ENCODE measurements at regions not wholly inside any gene's neighbourhood (a gene's known extent, or its start where the extent isn't known, plus 50 kb on each side); places are given as distances from the start of the nearest gene placed in this dataset.
A peak's percentile ranks its signal among the peaks of the same experiment; 100 is the strongest.

DNA sequence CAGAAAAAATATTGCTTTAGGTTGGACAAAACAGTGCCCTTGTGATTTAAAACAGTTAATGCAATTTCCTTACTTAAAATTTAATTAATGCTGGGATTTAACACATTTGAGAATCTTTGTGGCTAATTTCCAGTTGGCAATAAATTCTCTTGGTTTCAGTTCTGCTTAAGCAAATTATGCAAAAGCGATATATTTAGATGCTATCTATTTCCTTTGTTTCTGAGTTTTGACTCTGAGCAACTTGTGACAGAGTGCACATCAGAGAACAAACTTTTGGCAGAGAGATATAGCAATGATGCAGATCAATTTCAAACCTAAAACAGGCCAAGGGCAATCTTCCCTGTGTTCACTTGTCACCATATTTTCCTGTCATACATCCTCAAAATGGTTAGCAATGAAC is 933.6 kb upstream of the ZWINT start:
- intact Hi-C loops (cut with DNase I), result no loop called here
- DNase-seq, result no peak

DNA sequence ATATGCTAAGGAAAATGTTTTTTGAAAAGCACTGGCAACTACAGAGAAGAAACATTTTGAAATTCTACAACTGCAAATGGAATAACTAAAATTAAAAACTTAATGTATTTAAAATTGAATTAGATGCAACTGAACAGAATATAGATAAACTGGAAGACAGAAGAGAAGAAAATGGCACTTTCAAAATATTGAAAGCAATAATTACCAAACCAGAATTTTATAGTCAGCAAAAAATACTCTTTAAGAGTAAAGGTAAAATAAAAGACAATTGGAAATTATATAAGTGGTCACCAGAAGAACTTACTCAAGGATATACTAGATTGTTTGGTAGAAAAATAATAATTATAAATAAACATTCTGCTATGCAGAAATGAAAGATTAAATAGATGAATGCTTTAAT is 927.7 kb upstream of the ZWINT start:
- intact Hi-C loops (cut with DNase I), result no loop called here
- no peak for DNase-seq

DNA sequence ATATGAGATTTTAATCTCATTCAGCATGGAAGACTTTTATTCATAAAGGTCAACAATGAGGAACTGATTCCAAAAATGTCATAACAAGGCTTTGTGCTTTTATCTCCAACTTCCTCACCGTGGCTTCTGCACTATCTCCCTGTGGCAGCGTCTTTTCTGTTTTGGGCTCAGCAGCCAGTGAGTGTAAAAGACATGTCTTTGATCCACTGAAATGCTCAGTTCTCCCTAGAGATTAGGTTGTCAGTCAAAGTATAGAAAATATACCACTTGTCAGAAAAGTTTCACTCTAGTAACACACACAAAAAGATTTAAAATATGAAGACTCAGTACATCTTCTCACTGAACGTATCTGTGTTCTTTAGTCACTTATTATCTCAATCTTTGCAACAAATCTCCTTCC is 901.8 kb upstream of the ZWINT start:
- no peak for DNase-seq
- intact Hi-C loops (cut with DNase I), result no loop called here

DNA sequence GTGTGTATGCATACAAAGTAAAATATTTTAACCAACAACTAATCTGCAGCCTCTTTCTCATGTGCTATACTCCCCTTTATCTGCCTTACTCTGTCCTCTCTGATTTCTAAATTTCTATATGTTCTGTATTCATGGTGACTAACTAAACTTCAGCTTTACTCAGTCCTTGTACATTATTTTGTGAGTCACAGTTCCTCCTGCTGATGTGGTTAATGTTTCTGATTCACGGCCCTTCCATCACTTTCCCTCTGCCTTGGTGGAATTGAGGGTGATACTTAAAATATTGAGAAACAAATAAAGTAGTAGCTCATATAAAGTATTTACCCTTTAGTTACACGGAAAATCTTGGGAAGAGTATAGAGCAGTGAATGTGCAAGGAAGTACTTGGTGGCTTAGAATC is 899.1 kb upstream of the ZWINT start:
- intact Hi-C loops (cut with DNase I), result no loop called here
- DNase-seq, result no peak

DNA sequence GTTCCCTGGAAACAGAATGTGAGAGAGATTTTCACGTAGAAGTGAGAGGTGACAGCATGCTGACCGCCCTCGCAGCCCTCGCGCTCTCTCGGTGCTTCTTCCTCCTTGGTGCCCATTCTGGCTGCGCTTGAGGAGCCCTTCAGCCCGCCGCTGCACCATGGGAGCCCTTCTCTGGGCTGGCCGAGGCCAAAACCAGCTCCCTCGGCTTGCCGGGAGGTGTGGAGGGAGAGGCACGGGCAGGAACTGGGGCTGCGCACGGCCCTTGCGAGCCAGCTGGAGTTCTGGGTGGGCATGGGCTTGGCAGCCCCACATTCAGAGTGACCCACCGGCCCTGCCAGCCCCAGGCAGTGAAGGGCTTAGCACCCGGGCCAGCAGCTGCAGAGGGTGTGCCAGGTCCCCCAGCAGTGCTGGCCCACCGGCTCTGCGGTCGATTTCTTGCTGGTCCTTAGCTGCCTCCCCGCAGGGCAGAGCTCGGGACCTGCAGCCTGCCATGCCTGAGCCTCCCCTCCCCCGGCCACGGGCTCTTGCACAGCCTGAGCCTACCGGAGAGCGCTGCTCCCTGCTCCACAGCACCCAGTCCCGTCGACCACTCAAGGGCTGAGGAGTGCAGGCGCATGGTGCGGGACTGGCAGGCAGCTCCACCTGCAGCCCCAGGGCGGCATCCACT is 888.7 kb upstream of the ZWINT start:
- peak in 3 of 10 donors; percentile 65 to 76 (median 71) for DNase-seq

DNA sequence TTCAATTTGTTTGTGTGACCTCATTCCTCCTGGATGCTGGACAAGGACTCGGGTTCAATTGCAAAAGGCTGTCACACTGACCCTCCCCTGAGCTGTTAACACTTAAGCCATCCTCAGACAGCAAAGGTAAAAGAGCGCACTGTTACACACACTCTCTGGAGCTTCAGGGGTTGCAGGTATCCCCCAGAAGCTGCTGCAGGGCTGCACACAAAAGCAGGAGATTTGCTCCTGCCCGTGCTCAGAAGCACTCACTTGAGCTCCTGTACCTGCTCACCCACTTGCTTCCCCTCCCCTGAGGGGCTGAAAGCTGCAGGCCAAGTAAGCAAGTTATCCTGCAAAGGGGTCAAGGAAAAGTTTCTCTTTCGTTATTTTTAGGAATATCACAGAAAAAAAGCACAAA is 886.2 kb upstream of the ZWINT start:
- intact Hi-C loops (cut with DNase I), result no loop called here

More for the DNA sequence above, 888.7 kb upstream of the ZWINT start:
- intact Hi-C loops (cut with DNase I), result no loop called here

DNA sequence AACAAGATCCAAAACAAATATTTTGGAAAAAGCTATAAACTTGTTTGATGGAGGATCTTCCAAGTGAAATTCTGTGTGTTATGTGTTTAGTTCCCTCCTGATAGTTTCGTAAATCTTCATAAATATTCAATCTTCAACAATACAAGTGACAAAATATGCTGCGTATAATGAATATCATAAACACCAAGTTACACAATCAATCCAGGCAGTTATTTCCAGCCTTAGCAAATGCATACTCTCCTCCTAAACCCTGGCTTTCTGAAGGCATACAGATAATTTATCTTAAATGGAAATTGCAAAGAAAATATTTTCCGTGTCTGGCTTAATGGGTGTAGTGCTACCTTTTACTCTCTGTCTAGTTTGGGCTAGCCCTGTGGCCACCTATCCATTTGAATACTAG is 864.9 kb upstream of the ZWINT start:
- intact Hi-C loops (cut with DNase I), result no loop called here
- no peak for DNase-seq

More for the DNA sequence above, 886.2 kb upstream of the ZWINT start:
- no peak for DNase-seq

DNA sequence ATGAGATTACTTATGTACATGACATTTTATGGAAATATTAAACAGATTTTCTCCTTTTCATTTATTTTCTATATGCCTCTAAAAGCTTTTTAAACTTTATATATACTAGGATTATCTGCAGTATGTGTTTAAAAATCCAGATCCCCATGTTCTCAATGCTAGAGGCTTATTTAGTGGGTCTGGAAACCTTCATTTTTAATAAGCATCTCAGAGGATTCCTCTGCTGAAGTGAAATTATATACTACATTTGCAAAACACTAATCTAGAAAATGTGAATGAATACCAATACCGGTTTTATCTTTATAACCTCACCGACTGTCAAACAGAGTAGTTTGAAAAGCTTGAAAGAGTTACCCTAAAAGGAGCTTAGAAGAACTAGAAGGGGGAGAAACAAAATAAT is 863.8 kb upstream of the ZWINT start:
- intact Hi-C loops (cut with DNase I), result no loop called here
- DNase-seq, result no peak

DNA sequence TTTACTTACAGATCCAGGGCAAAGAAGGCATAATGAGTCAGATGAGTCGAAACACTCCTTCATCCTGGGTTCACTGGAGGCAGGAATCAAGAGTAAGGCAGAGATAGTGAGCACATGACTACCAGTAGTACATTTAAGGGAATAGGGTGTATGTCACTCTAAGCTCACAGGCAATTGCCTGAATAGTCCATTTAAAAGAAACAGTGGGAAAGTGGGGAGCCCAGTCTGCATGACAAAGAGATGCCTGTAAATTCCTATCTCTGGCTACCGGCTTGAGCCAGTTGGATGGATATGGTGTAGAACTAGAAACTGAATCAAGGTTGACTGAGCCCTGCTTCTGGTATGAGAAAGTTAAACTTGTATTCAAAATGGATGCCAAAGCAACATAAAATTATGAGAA is 861.5 kb upstream of the ZWINT start:
- DNase-seq, result no peak
- intact Hi-C loops (cut with DNase I), result no loop called here

DNA sequence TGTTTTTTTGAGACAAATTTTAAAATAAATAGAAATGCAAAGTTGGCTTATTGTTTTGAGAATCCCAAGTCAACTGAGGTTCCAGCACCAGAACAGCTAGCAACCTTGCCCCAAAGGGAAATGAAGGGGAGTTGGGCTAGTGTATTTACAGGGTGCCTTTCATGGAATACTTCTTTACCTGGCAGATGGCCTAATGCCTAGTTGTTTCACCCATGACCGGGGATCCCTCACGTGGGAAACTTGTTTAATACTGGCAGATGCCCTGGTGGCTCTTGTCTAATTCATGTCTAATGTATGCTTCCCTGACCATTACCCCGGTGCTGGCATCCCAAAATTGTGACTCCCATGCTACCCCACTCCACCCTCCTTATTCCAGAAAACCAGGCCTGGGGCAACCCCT is 861.1 kb upstream of the ZWINT start:
- peak in 1 of 10 donors; percentile 13 for DNase-seq
- intact Hi-C loops (cut with DNase I), result no loop called here

DNA sequence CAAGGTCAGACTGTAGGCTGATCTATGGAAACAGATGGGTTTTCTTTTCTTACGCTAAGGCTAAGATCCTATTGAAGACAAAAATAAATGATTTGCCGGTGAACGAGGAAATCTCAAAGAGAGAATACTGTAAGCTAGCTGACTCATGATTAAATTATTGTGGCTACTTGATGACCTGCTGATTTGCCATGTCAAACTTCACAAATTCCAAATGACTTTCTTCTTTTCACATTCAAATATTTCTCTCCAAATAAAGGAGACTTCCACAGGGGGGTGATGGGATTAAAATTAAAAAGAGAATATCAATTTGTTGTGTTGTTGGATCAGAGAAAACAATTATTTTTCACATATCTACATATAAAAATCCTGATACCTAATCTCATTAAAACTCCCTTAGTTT is 860.6 kb upstream of the ZWINT start:
- intact Hi-C loops (cut with DNase I), result no loop called here
- no peak for DNase-seq

DNA sequence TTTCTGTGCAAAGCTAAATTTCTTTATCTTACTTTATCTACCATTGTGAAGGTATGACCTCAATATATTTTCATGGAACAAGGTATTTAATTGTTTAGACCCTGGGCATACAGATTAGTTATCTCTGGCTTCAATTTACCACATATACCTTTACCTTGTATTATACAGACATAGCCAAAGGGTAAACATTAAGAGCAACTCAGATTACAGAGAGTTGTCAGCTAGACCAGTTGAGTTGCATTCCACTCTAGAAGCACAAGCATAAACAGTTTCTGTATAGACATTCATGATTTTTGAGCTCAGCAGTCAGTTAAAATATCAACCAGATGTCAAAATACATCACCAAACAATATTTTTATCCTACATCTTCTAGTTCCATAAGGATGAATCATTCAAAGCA is 857.3 kb upstream of the ZWINT start:
- DNase-seq, result no peak

DNA sequence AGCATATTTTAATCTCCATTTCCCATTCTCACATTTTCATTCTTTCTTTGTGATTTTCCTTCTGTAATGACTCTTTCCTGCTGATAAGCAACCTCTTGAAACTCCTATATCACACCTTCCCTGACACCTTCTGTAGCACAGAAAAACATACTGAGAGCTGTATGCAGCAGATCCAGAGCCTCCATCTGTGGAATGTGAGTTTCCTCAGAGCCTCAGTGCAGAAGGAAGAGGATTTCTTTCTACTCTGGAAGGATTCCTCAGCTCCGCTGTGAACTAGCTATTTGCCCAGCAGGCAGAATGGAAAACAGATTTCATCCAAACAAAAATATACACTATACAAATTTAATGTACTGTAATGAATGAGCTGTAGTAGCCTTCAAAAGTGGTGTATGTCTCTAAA is 841.3 kb upstream of the ZWINT start:
- intact Hi-C loops (cut with DNase I), result no loop called here

More for the DNA sequence above, 857.3 kb upstream of the ZWINT start:
- intact Hi-C loops (cut with DNase I), result no loop called here

DNA sequence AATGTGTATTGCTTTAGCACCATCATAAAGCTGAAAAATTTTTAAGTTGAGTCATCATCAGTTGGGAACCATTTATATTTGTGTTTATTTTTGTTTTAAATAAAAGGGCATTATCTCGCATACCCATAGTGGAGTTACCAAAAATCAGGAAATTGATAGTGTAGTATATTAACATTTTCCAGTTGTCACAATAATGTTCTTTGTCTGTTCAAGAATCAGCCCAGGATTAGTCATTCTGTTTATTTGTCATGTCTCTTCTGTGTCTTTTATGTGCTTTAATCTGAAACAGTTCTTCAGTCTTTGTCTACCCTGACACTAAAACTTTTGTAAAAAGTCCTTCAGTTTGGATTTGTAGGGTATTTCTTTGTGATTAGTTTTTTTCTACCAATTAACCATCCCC is 827.8 kb upstream of the ZWINT start:
- DNase-seq, result no peak
- intact Hi-C loops (cut with DNase I), result no loop called here

More for the DNA sequence above, 841.3 kb upstream of the ZWINT start:
- DNase-seq, result no peak

DNA sequence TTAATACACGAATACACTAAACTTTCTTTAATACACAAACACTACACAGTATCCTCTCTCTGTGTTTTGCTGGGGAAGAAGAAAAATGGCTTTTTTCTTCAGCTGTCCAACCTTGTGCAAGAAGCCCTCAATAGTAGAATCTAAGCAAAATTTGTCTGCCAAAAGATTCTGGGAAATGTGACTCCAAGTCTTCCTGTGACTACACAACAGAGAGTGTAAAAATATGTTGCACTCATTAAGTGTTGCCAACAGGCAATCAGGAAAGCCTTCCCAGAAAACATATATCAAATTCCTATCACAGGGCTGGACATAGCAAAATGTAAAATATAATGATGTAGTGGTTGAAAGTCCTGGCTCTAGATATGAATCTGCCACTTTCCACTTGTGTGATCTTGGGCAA is 825.1 kb upstream of the ZWINT start:
- intact Hi-C loops (cut with DNase I), result no loop called here
- DNase-seq, result no peak

DNA sequence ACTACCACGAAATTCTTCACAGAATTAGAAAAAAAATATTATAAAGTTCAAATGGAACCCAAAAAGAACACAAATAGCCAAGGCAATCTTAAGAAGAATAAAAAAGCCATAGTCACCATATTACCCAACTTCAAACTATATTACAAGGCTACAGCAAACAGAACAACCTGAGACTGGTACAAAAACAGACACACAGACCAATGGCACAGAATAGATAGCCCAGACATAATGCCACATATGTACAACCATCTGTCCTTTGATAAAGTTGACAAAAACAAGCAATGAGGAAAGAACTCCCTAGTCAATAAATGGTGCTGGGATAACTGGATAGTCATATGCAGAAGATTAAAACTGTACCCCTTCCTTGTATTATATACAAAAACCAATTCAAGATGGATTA is 808.5 kb upstream of the ZWINT start:
- intact Hi-C loops (cut with DNase I), result no loop called here
- DNase-seq, result no peak

DNA sequence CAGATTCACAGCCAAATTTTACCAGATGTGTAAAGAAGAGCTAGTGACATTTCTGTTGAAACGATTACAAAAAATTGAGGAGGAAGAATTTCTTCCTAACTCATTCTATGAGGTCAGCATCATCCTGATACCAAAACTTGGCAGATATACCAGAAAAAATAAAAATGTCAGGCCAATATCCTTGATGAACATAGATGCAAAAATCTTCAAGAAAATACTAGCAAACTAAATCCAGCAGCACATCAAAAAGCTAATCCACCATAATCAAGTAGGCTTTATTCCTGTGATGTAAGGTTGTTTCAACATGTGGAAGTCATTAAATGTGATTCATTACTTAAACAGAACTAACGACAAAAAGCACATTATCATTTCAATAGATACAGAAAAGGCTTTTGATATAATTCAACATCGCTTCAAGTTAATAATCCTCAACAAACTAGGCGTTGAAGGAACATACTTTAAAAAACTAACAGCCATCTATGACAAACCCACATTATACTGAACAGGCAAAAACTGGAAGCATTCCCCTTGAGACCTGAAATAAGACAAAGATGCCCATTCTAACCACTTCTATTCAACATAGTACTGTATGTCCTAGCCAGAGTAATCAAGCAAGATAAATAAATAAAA is 807.7 kb upstream of the ZWINT start:
- intact Hi-C loops (cut with DNase I), result no loop called here
- no peak for DNase-seq

DNA sequence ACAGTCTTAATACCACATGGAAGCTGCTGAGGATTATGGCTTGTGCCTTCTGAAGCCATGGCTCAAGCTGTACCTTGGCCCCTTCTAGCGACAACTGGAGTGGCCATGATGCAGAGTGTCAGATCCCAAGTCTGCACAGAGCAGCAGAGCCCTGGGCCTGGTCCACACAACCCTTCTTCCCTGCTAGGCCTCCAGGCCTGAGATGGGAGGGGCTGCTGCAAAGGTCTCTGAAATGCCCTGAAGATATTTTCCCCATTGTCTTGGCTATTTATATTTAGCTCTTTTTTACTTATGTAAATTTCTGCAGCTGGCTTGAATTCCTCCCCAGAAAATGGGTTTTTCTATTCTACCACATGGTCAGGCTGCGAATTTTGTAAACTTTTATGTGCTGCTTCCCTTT is 804.6 kb upstream of the ZWINT start:
- intact Hi-C loops (cut with DNase I), result no loop called here
- DNase-seq, result no peak

DNA sequence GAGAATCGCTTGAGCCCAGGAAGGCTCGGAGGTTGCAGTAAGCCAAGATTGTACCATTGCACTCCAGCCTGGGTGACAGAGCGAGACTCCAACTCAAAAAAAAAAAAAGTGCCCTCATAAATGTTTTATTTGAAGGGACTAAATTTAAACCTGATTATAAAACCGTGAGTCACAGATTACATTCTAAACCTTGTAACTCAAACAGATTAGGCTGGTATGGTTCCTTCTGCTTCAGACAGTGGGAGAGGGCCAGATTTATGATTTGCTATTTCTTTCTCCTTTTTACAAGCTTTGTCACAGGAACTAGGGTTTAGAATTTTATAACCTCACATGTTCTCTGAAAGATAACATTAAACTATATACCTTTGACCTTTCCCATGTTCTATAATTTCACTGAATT is 801.2 kb upstream of the ZWINT start:
- intact Hi-C loops (cut with DNase I), result no loop called here
- no peak for DNase-seq

DNA sequence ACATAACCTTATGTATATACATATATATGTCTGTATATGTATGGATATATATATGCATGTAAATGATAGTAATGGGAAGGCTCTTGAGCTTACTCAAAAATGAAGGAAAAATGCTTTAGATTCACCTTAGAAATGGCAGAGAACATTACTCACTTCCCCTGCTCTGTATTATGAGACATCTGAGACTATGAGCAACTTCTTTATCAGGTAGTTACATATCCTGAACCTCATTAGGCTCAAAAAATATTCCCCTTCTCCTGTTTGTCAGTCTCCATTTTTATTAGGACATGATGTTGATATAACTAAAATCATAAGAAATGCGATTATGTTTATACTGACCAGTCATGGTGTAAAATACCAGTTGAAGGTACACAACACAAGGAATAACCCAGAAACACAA is 800.1 kb upstream of the ZWINT start:
- DNase-seq, result no peak
- intact Hi-C loops (cut with DNase I), result no loop called here

DNA sequence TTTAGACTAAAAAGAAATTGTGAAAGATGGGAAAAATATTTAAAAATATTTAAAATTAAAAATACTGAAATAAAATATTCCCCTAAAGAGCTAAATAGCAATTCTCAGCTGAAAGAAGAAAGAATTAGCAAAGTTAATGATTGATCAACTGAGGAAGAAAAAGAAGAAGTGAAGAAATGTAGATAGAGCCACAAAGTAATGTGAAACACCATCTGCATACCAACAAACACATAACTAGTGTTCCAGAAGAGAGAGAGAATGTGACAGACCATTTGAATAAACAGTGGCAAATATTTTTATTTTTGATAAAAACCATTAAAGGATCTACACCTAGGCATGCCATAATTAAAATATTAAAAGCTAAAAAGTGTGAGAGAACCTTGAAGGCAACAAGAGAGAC is 784.5 kb upstream of the ZWINT start:
- no peak for DNase-seq
- intact Hi-C loops (cut with DNase I), result no loop called here

DNA sequence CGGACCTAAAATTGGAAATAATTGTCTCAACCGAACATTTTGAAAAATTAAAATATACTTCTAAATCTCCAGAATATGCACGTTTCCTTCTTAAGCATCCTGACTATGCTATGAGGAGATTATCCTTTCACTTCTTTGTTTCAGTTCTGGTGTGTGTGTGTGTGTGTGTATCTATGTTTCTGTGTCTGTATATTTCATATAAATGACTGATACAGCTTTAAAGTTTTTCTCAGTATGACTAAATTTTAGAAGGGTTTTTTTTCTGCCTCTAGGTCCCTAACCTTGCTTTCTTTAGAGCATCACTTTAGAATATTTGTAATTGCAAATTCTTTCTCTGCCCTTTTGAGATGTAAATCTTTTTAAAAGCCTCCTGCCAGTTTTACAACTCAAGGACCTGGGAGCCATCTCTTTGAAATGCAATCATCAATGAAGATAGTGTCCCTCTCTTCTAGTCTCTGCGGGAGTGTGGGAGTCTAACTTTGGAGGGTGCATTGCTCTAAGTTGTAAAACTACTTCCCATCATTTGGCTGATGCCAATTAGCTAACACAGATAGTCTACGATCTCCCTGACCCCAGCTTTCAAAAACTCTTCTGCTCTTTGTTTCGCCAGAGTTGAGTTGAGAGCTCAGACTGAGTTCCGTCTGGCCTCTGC is 782.0 kb upstream of the ZWINT start:
- intact Hi-C loops (cut with DNase I), result no loop called here
- DNase-seq, result no peak
